H1 (cell line): ENCODE measurements at regions not wholly inside any gene's neighbourhood (a gene's known extent, or its start where the extent isn't known, plus 50 kb on each side); places are given as distances from the start of the nearest gene placed in this dataset. TPM values are rescaled to one million over a fixed set of nuclear protein-coding genes. Genes with fewer than 3 reads are reported as not detected.

Source experiments
- small RNA-seq: library from polyadenylated mRNA; stranded (forward); fragments of <200 nt; extraction: miRNeasy Mini kit (QIAGEN cat#:217004); gene quantifications from one replicate; pipeline ENCODE3, GENCODE V24; 2013; ENCODE audit not compliant: insufficient read depth

Small RNA genes in the stretch of these regions (small RNA-seq; reads per million reads assigned to genes)
- not detected for gene AL603865.2
- not detected for gene RNU1-18P
- not detected for gene RNU2-8P
- not detected for gene RNU4-76P
